ENCODE measurements at regions not wholly inside any gene's neighbourhood (a gene's known extent, or its start where the extent isn't known, plus 50 kb on each side); places are given as distances from the start of the nearest gene placed in this dataset.
"Not testable (repeated sequence)": the region's sequence is repeated elsewhere in the genome, so short reads cannot be mapped to it uniquely, and the experiment has no call there.

DNA sequence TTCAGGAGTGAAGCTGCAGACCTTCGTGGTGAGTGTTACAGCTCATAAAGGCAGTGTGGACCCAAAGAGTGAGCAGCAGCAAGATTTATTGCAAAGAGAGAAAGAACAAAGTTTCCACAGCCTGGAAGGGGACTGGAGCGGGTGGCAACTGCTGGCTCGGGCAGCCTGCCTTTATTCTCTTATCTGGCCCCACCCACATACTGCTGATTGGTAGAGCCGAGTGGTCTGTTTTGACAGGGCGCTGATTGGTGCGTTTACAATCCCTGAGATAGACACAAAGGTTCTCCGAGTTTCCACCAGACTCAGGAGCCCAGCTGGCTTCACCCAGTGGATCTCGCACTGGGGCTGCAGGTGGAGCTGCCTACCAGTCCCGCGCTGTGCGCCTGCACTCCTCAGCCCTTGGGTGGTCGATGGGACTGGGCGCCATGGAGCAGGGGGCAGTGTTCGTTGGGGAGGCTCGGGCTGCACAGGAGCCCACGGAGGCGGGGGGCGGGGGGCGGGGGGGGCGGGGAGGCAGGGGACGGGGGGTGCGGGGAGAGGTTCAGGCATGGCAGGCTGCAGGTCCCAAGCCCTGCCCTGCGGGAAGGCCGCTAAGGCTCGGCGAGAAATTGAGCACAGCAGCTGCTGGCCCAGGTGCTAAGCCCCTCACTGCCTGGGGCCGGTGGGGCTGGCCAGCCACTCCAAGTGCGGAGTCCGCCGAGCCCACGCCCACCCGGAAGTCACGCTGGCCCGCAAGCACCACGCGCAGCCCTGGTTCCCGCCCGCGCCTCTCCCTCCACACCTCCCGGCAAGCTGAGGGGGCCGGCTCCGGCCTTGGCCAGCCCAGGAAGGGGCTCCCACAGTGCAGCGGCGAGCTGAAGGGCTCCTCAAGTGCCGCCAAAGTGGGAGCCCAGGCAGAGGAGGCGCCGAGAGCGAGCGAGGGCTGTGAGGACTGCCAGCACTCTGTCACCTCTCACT lies 59.9 kb upstream of the EN2 start:
- not testable (repeated sequence) for TF ChIP-seq CTCF (conservative IDR thresholded peaks at IDR 0.05); EZH2 (IDR thresholded peaks at IDR 0.05; ENCODE audit: low read depth)
